Tibial artery (tissue), 4 donors: ENCODE measurements at regions not wholly inside any gene's neighbourhood (a gene's known extent, or its start where the extent isn't known, plus 50 kb on each side); places are given as distances from the start of the nearest gene placed in this dataset.

Experiments
- DNase-seq, 2 donors: peaks; one replicate each; pipeline ENCODE4 v3.0.0-alpha.2; 2019
- H3K27ac ChIP-seq, 2 donors: fragments of 200-600 bp; sonication (generic) in 1 of 2; 1 replicate in 1 of 2; 2 replicates in 1 of 2; pipeline ENCODE4 v1.5.1; 2018 to 2019; ENCODE audit warnings: mild to moderate bottlenecking in 1 of 2
- H3K27me3 ChIP-seq, 2 donors: fragments of 200-600 bp; sonication (generic) in 1 of 2; one replicate each; pipeline versions ENCODE4 v1.5.1 to v1.6.0; 2016 to 2019
- H3K36me3 ChIP-seq, 3 donors: fragments of 200-600 bp; sonication (generic) in 2 of 3; one replicate each; pipeline ENCODE4 v1.5.1; 2016 to 2019; ENCODE audit warnings: mild to moderate bottlenecking in 2 of 3
- H3K4me1 ChIP-seq, 4 donors: fragments of 200-600 bp; sonication (generic) in 2 of 4; 1 replicate in 3 of 4; 2 replicates in 1 of 4; pipeline ENCODE4 v1.5.1; 2016 to 2019
- H3K4me3 ChIP-seq, 2 donors: fragments of 200-600 bp; sonication (generic) in 1 of 2; 1 replicate in 1 of 2; 2 replicates in 1 of 2; pipeline ENCODE4 v1.5.1; 2018 to 2019; ENCODE audit warnings: mild to moderate bottlenecking in 2 of 2
- H3K9me3 ChIP-seq, 3 donors: fragments of 200-600 bp; sonication (generic) in 1 of 3; one replicate each; pipeline ENCODE4 v1.5.1; 2016 to 2019
- intact Hi-C: fragments of 100-400 bp; cut with DNase I; formaldehyde crosslinking; loops from one replicate; pipeline ENCODE4 v1.15.0; 2023; ENCODE audit warnings: low total_unique reads
- TF ChIP-seq, protein P1 (sequence below), 2 experiments: fragments of 200-600 bp in 1 of 2; fragments of 450-650 bp in 1 of 2; IDR thresholded peaks; one replicate each; pipeline ENCODE4 v1.5.1; 2017 to 2019; ENCODE audit warnings: antibody characterized with exemption in 2 of 2, mild to moderate bottlenecking in 1 of 2, moderate library complexity in 1 of 2

GRCh38 chr4:79492148-79492547 lies 84.1 kb upstream of the GK2 start:
- H3K4me1 ChIP-seq, result peaks cover 0 to 19% (median 0%) of the 10 kb centered on the region in 4 donors
- peak in 1 of 2 donors; percentile 61 for DNase-seq
- no peaks in the 10 kb centered on the region for H3K27me3 ChIP-seq
- intact Hi-C loops, result no loop called here
- no peaks in the 10 kb centered on the region for H3K36me3 ChIP-seq
- peak overlapping the region in 1 of 2 donors; percentile 34 for H3K27ac ChIP-seq
- H3K9me3 ChIP-seq, result no peaks in the 10 kb centered on the region
- H3K4me3 ChIP-seq, result peak overlapping the region in 1 of 2 donors; percentile 7
- TF ChIP-seq, protein P1, sequence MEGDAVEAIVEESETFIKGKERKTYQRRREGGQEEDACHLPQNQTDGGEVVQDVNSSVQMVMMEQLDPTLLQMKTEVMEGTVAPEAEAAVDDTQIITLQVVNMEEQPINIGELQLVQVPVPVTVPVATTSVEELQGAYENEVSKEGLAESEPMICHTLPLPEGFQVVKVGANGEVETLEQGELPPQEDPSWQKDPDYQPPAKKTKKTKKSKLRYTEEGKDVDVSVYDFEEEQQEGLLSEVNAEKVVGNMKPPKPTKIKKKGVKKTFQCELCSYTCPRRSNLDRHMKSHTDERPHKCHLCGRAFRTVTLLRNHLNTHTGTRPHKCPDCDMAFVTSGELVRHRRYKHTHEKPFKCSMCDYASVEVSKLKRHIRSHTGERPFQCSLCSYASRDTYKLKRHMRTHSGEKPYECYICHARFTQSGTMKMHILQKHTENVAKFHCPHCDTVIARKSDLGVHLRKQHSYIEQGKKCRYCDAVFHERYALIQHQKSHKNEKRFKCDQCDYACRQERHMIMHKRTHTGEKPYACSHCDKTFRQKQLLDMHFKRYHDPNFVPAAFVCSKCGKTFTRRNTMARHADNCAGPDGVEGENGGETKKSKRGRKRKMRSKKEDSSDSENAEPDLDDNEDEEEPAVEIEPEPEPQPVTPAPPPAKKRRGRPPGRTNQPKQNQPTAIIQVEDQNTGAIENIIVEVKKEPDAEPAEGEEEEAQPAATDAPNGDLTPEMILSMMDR (IDR thresholded peaks at IDR 0.05), result no peak

GRCh38 chr4:79489506-79489905 lies 81.5 kb upstream of the GK2 start:
- Histone ChIP-seq H3K27ac (no peak overlapping the region), H3K36me3 (no peaks in the 10 kb centered on the region), H3K27me3 (no peaks in the 10 kb centered on the region), H3K9me3 (no peaks in the 10 kb centered on the region), H3K4me1 (peaks cover 0 to 19% (median 0%) of the 10 kb centered on the region in 4 donors), H3K4me3 (no peak overlapping the region)
- no peak for DNase-seq
- intact Hi-C loops, result no loop called here
- TF ChIP-seq, protein P1 (IDR thresholded peaks at IDR 0.05), result no peak

- intact Hi-C loops, result no loop called here
- TF ChIP-seq, protein P1 (IDR thresholded peaks at IDR 0.05), result no peak
These were observed 68.2 kb upstream of the GK2 start for GRCh38 chr4:79476196-79476595.

GRCh38 chr4:79473439-79473724 lies 65.4 kb upstream of the GK2 start:
- no peaks in the 10 kb centered on the region for H3K9me3 ChIP-seq
- peaks cover 0 to 7% (median 0%) of the 10 kb centered on the region in 4 donors for H3K4me1 ChIP-seq
- TF ChIP-seq, protein P1 (IDR thresholded peaks at IDR 0.05), result no peak
- no peak overlapping the region for H3K4me3 ChIP-seq
- no peaks in the 10 kb centered on the region for H3K36me3 ChIP-seq
- DNase-seq, result no peak
- intact Hi-C loops, result no loop called here
- no peak overlapping the region for H3K27ac ChIP-seq
- H3K27me3 ChIP-seq, result no peaks in the 10 kb centered on the region

More at GRCh38 chr4:79476196-79476595, 68.2 kb upstream of the GK2 start:
- H3K27me3 ChIP-seq, result no peaks in the 10 kb centered on the region
- H3K36me3 ChIP-seq, result no peaks in the 10 kb centered on the region
- no peaks in the 10 kb centered on the region for H3K9me3 ChIP-seq
- peak in 1 of 2 donors; percentile 28 for DNase-seq
- H3K4me1 ChIP-seq, result peaks cover 0 to 7% (median 0%) of the 10 kb centered on the region in 4 donors
- no peak overlapping the region for H3K4me3 ChIP-seq
- H3K27ac ChIP-seq, result no peak overlapping the region

DNA sequence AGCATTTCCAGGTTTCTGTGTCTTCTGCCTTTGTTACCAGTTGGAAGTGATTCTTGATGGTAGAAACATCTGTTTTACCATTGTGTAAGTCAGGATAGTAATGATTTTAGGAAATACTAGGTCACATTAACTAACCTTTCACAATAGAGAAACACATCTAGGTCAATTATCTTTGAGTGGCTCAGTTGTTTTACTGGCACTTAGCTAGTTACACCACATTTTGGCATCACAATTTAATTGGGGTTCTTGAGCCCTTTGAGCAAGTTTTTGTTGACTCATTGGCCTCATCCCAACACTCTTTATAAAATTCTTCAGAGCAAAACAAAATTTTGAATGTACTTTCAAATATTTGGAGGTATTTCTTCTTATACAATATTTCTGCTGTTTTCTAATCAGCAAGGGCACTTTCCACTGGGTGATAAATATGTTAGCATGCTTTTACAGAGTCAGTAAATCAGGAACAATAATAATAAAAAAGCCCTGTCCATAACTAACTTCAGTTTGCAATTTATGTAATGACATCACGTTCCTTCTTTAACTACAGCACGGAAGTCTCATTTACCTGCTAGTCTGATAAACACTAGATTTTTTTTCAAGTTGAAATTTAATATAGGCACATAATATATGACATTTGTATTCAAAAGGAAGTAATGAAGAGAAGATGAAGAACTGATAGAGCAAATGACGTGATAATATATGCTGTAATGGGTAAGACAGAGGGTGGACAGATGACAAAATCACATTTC lies 64.8 kb upstream of the GK2 start:
- TF ChIP-seq, protein P1 (IDR thresholded peaks at IDR 0.05), result no peak
- Histone ChIP-seq H3K9me3 (no peaks in the 10 kb centered on the region), H3K4me1 (peaks cover 0 to 7% (median 0%) of the 10 kb centered on the region in 4 donors), H3K4me3 (no peak overlapping the region), H3K36me3 (no peaks in the 10 kb centered on the region), H3K27me3 (no peaks in the 10 kb centered on the region), H3K27ac (no peak overlapping the region)
- DNase-seq, result no peak
- intact Hi-C loops, result no loop called here
